GM20000 (cell line): ENCODE measurements at regions not wholly inside any gene's neighbourhood (a gene's known extent, or its start where the extent isn't known, plus 50 kb on each side); places are given as distances from the start of the nearest gene placed in this dataset.

ENCODE experiments used
- DNase-seq: peaks from one replicate; pipeline ENCODE4 v3.0.0; 2012; ENCODE audit warnings: low spot score
- CTCF ChIP-seq: IDR thresholded peaks from 2 replicates; pipeline ENCODE4 v1.5.1; 2012; ENCODE audit warnings: mild to moderate bottlenecking, control low read depth; ENCODE audit errors: extremely low read depth, missing control alignments

- no peak for TF ChIP-seq CTCF
- DNase-seq: no peak
Observed at GRCh38 chr20:60952861-60953260, 299.2 kb upstream of the CDH4 start.

- DNase-seq: no peak
- TF ChIP-seq CTCF: no peak
Observed at GRCh38 chr20:60953321-60953720, 298.7 kb upstream of the CDH4 start.

GRCh38 chr20:60955706-60956105 lies 296.4 kb upstream of the CDH4 start:
- no peak for DNase-seq
- TF ChIP-seq CTCF: no peak

- no peak for DNase-seq
- TF ChIP-seq CTCF: no peak
Observed at GRCh38 chr20:60956194-60956593, 295.9 kb upstream of the CDH4 start.

GRCh38 chr20:60957621-60958020 lies 294.4 kb upstream of the CDH4 start:
- no peak for DNase-seq
- TF ChIP-seq CTCF: no peak

- no peak for TF ChIP-seq CTCF
- no peak for DNase-seq
Observed at GRCh38 chr20:60959971-60960370, 292.1 kb upstream of the CDH4 start.

GRCh38 chr20:60960500-60960899 lies 291.6 kb upstream of the CDH4 start:
- no peak for DNase-seq
- TF ChIP-seq CTCF: no peak
